Common myeloid progenitor, CD34-positive (primary cell): ENCODE measurements at regions not wholly inside any gene's neighbourhood (a gene's known extent, or its start where the extent isn't known, plus 50 kb on each side); places are given as distances from the start of the nearest gene placed in this dataset.

Experiments
- CTCF ChIA-PET: fragments of 350-600 bp; sonication (Branson Sonifier 250); formaldehyde crosslinking; loops from one replicate; lab custom pipeline; 2021; ENCODE audit warnings: antibody characterized with exemption; lab: Charles Lee
- POLR2A ChIA-PET: fragments of 350-600 bp; sonication (Branson Sonifier 250); formaldehyde crosslinking; loops from one replicate; lab custom pipeline; 2021; ENCODE audit warnings: antibody characterized with exemption; lab: Charles Lee
- DNase-seq, 3 donors: peaks; one replicate each; pipeline versions ENCODE4 v3.0.0 to v3.0.0-alpha.2; 2013
- H3K27ac ChIP-seq, 2 experiments: 1 replicate in 1 of 2; 2 replicates in 1 of 2; pipeline ENCODE4 v1.7.0; 2013; ENCODE audit warnings: inconsistent platforms in 2 of 2, low read length in 2 of 2, mild to moderate bottlenecking in 2 of 2, low read depth in 1 of 2, moderate library complexity in 1 of 2; ENCODE audit not compliant: severe bottlenecking in 2 of 2, insufficient read depth in 1 of 2, poor library complexity in 1 of 2
- H3K27me3 ChIP-seq, 5 experiments: replicated peaks in 2 of 5; 1 replicate in 3 of 5; 2 replicates in 2 of 5; pipeline versions ENCODE4 v1.6.1 to v1.7.0; 2013; ENCODE audit warnings: low read length in 4 of 5, mild to moderate bottlenecking in 2 of 5, moderate library complexity in 2 of 5, inconsistent platforms in 1 of 5; ENCODE audit not compliant: insufficient read depth in 5 of 5, control insufficient read depth in 4 of 5
- H3K36me3 ChIP-seq, 4 experiments: 1 replicate in 2 of 4; 2 replicates in 2 of 4; pipeline versions ENCODE4 v1.6.1 to v1.7.0; 2013; ENCODE audit warnings: low read length in 3 of 4, control low read depth in 1 of 4, mild to moderate bottlenecking in 1 of 4; ENCODE audit not compliant: control insufficient read depth in 4 of 4, insufficient read depth in 4 of 4
- H3K4me1 ChIP-seq, 4 experiments: 1 replicate in 3 of 4; 2 replicates in 1 of 4; pipeline versions ENCODE4 v1.6.1 to v1.7.1; 2013; ENCODE audit warnings: low read length in 3 of 4, mild to moderate bottlenecking in 3 of 4, control low read depth in 1 of 4, inconsistent platforms in 1 of 4, moderate library complexity in 1 of 4; ENCODE audit not compliant: control insufficient read depth in 4 of 4, insufficient read depth in 4 of 4; ENCODE audit errors: control extremely low read depth in 1 of 4
- H3K4me3 ChIP-seq, 7 experiments: 1 replicate in 4 of 7; 2 replicates in 3 of 7; pipeline versions ENCODE4 v1.5.1 to v1.7.0; 2013; ENCODE audit warnings: mild to moderate bottlenecking in 7 of 7, low read length in 6 of 7, moderate library complexity in 6 of 7, inconsistent platforms in 2 of 7, low read depth in 2 of 7, control low read depth in 1 of 7; ENCODE audit not compliant: insufficient read depth in 4 of 7, control insufficient read depth in 1 of 7; ENCODE audit errors: extremely low read depth in 1 of 7
- H3K9me3 ChIP-seq, 5 experiments: 1 replicate in 4 of 5; 2 replicates in 1 of 5; pipeline versions ENCODE4 v1.6.1 to v1.7.1; 2013; ENCODE audit warnings: low read length in 4 of 5, mild to moderate bottlenecking in 2 of 5, inconsistent platforms in 1 of 5, low read depth in 1 of 5, moderate library complexity in 1 of 5; ENCODE audit not compliant: control insufficient read depth in 4 of 5, insufficient read depth in 2 of 5; ENCODE audit errors: control extremely low read depth in 1 of 5
- WGBS: methylation state at CpG from one replicate; pipeline ENCODE4 v1.1.5; 2013; ENCODE audit not compliant: insufficient coverage; 5-methylcytosine and 5-hydroxymethylcytosine counted together

GRCh38 chr2:137846993-137847392 is 117.3 kb upstream of the HNMT start:
- Histone ChIP-seq H3K4me3 (no peak overlapping the region), H3K27me3 (peaks cover 0 to 2% (median 0%) of the 10 kb centered on the region in 5 experiments), H3K4me1 (no peaks in the 10 kb centered on the region), H3K36me3 (no peaks in the 10 kb centered on the region), H3K9me3 (peaks cover 0 to 3% (median 0%) of the 10 kb centered on the region in 5 experiments), H3K27ac (no peak overlapping the region)
- ChIA-PET POLR2A (no interaction called here), CTCF (no interaction called here)
- WGBS = no CpG with 5 or more reads among the region's 2 CpGs
- no peak for DNase-seq

GRCh38 chr2:137847443-137847842 is 116.8 kb upstream of the HNMT start:
- Histone ChIP-seq H3K36me3 (no peaks in the 10 kb centered on the region), H3K9me3 (peaks cover 0 to 3% (median 0%) of the 10 kb centered on the region in 5 experiments), H3K27me3 (peaks cover 0 to 2% (median 0%) of the 10 kb centered on the region in 5 experiments), H3K27ac (no peak overlapping the region), H3K4me1 (no peaks in the 10 kb centered on the region), H3K4me3 (no peak overlapping the region)
- CTCF ChIA-PET = no interaction called here
- POLR2A ChIA-PET = no interaction called here
- DNase-seq = no peak

GRCh38 chr2:137857881-137858280 is 106.4 kb upstream of the HNMT start:
- Histone ChIP-seq H3K36me3 (no peaks in the 10 kb centered on the region), H3K4me3 (no peak overlapping the region), H3K9me3 (no peaks in the 10 kb centered on the region), H3K27me3 (no peaks in the 10 kb centered on the region), H3K27ac (no peak overlapping the region), H3K4me1 (no peaks in the 10 kb centered on the region)
- ChIA-PET CTCF (no interaction called here), POLR2A (no interaction called here)
- no peak for DNase-seq
- 100% methylated on average over 1 of the region's 3 CpGs for WGBS

GRCh38 chr2:137862651-137863050 is 101.6 kb upstream of the HNMT start:
- Histone ChIP-seq H3K27me3 (peaks cover 0 to 2% (median 0%) of the 10 kb centered on the region in 5 experiments), H3K4me1 (no peaks in the 10 kb centered on the region), H3K9me3 (no peaks in the 10 kb centered on the region), H3K27ac (no peak overlapping the region), H3K36me3 (no peaks in the 10 kb centered on the region), H3K4me3 (no peak overlapping the region)
- 83% methylated on average over 1 of the region's 2 CpGs for WGBS
- DNase-seq = no peak
- CTCF ChIA-PET = interaction anchor here (1.2 kb wide), 1 partner anchor 10 kb away, joined by 3 read pairs; no protein-coding TSS in a partner anchor
- POLR2A ChIA-PET = no interaction called here

- Histone ChIP-seq H3K36me3 (no peaks in the 10 kb centered on the region), H3K4me1 (no peaks in the 10 kb centered on the region), H3K27ac (no peak overlapping the region), H3K4me3 (no peak overlapping the region), H3K27me3 (peaks cover 0 to 2% (median 0%) of the 10 kb centered on the region in 5 experiments), H3K9me3 (no peaks in the 10 kb centered on the region)
- ChIA-PET POLR2A (no interaction called here), CTCF (interaction anchor here (0.7 to 1.6 kb wide), 4 partner anchors 15 to 961 kb away, joined by 3 to 5 read pairs (median 3); no protein-coding TSS in a partner anchor)
- WGBS = no CpG with 5 or more reads among the region's 2 CpGs
- peak; percentile 49 to 70 (median 58) for DNase-seq
Measured at GRCh38 chr2:137865954-137866540, 98.2 kb upstream of the HNMT start.

GRCh38 chr2:137870682-137871081 is 93.6 kb upstream of the HNMT start:
- DNase-seq = no peak
- Histone ChIP-seq H3K4me3 (no peak overlapping the region), H3K9me3 (no peaks in the 10 kb centered on the region), H3K4me1 (no peaks in the 10 kb centered on the region), H3K27ac (no peak overlapping the region), H3K27me3 (no peaks in the 10 kb centered on the region), H3K36me3 (no peaks in the 10 kb centered on the region)
- CTCF ChIA-PET = interaction anchor here (1.3 kb wide), 1 partner anchor 11 kb away, joined by 4 read pairs; no protein-coding TSS in a partner anchor
- POLR2A ChIA-PET = no interaction called here
- no CpG with 5 or more reads among the region's 1 CpG for WGBS

- DNase-seq = no peak
- Histone ChIP-seq H3K27ac (no peak overlapping the region), H3K4me3 (no peak overlapping the region), H3K36me3 (no peaks in the 10 kb centered on the region), H3K27me3 (no peaks in the 10 kb centered on the region), H3K4me1 (no peaks in the 10 kb centered on the region), H3K9me3 (no peaks in the 10 kb centered on the region)
- ChIA-PET CTCF (interaction anchor here (0.6 to 1.0 kb wide), 2 partner anchors 955 to 1387 kb away, joined by 3 to 5 read pairs; no protein-coding TSS in a partner anchor), POLR2A (no interaction called here)
- 100% methylated on average over 2 of the region's 4 CpGs for WGBS
Measured at GRCh38 chr2:137872577-137872976, 91.7 kb upstream of the HNMT start.
